Caco-2 (cell line): ENCODE measurements at regions not wholly inside any gene's neighbourhood (a gene's known extent, or its start where the extent isn't known, plus 50 kb on each side); places are given as distances from the start of the nearest gene placed in this dataset.

Source experiments
- BruUV-seq: library from RNA; stranded (reverse); fragments of 400-500 nt; replicated peaks from 2 replicates; lab custom pipeline; 2021; lab: Mats Ljungman, UMichigan
- CTCF ChIA-PET: fragments of 300-600 bp; sonication (Branson Sonifier 250); formaldehyde crosslinking; loops from one replicate; lab custom pipeline; 2022; ENCODE audit warnings: antibody characterized with exemption; lab: Charles Lee
- POLR2A ChIA-PET: fragments of 300-600 bp; sonication (Branson Sonifier 250); formaldehyde crosslinking; loops from one replicate; lab custom pipeline; 2022; ENCODE audit warnings: antibody characterized with exemption; lab: Charles Lee
- DNase-seq, 2 experiments: peaks; one replicate each; pipeline versions ENCODE4 v3.0.0 to v3.0.0-alpha.2; 2020 to 2022
- H3K27me3 ChIP-seq: replicated peaks from 2 replicates; pipeline ENCODE4 v1.6.0; 2011; ENCODE audit warnings: low read length; ENCODE audit not compliant: control insufficient read depth, insufficient read depth
- H3K36me3 ChIP-seq: 2 replicates; pipeline ENCODE4 v1.5.1; 2011; ENCODE audit warnings: low read length; ENCODE audit not compliant: control insufficient read depth, insufficient read depth
- H3K4me1 ChIP-seq: fragments of 250-450 bp; sonication (Bioruptor Pico); 2 replicates; pipeline ENCODE4 v1.5.1; 2020; ENCODE audit warnings: mild to moderate bottlenecking
- H3K4me3 ChIP-seq: 2 replicates; pipeline ENCODE4 v1.5.1; 2011; ENCODE audit warnings: low read depth, mild to moderate bottlenecking, control low read depth, low read length
- H3K9me3 ChIP-seq: fragments of 250-450 bp; sonication (Bioruptor Pico); 2 replicates; pipeline ENCODE4 v1.5.1; 2020; ENCODE audit warnings: mild to moderate bottlenecking, moderate library complexity
- H3K27ac Mint-ChIP-seq: one replicate; pipeline ENCODE4 v1.8.0; 2022; ENCODE audit warnings: mixed read lengths; ENCODE audit not compliant: unreplicated experiment
- H3K27me3 Mint-ChIP-seq: one replicate; pipeline ENCODE4 v1.8.0; 2022; ENCODE audit warnings: mixed read lengths; ENCODE audit not compliant: insufficient read depth, unreplicated experiment
- H3K36me3 Mint-ChIP-seq: one replicate; pipeline ENCODE4 v1.8.0; 2022; ENCODE audit warnings: mild to moderate bottlenecking, mixed read lengths; ENCODE audit not compliant: insufficient read depth, unreplicated experiment
- H3K4me1 Mint-ChIP-seq: one replicate; pipeline ENCODE4 v1.8.0; 2022; ENCODE audit warnings: low read depth, mixed read lengths; ENCODE audit not compliant: unreplicated experiment
- H3K4me3 Mint-ChIP-seq: one replicate; pipeline ENCODE4 v1.8.0; 2022; ENCODE audit warnings: mild to moderate bottlenecking, moderate library complexity, mixed read lengths; ENCODE audit not compliant: unreplicated experiment
- H3K9me3 Mint-ChIP-seq: one replicate; pipeline ENCODE4 v1.8.0; 2022; ENCODE audit warnings: mixed read lengths; ENCODE audit not compliant: unreplicated experiment
- CTCF ChIP-seq, 2 experiments: fragments of 200-600 bp in 1 of 2; IDR thresholded peaks; 1 replicate in 1 of 2; 2 replicates in 1 of 2; pipeline versions ENCODE4 v1.5.1 to v1.8.0; 2011 to 2022; ENCODE audit warnings: antibody characterized with exemption in 1 of 2, control low read depth in 1 of 2, inconsistent platforms in 1 of 2, low read depth in 1 of 2, low read length in 1 of 2, mild to moderate bottlenecking in 1 of 2, moderate library complexity in 1 of 2; ENCODE audit not compliant: insufficient read depth in 1 of 2, severe bottlenecking in 1 of 2, unreplicated experiment in 1 of 2
- intact Hi-C: fragments of 100-400 bp; cut with micrococcal nuclease; formaldehyde crosslinking; loops from one replicate; pipeline ENCODE4 v1.10.0; 2022; ENCODE audit not compliant: unreplicated experiment

- no peak overlapping the region for H3K4me3 ChIP-seq
- no peak overlapping the region for H3K4me3 Mint-ChIP-seq
- no peaks in the 10 kb centered on the region for H3K27me3 ChIP-seq
- H3K4me1 Mint-ChIP-seq, result no peaks in the 10 kb centered on the region
- no TSS peak for BruUV-seq
- H3K4me1 ChIP-seq, result no peaks in the 10 kb centered on the region
- H3K36me3 ChIP-seq, result no peaks in the 10 kb centered on the region
- no peak for TF ChIP-seq CTCF (IDR thresholded peaks at IDR 0.05; ENCODE audit: insufficient read depth in 1 of 2, low read depth in 1 of 2, low read length in 1 of 2, severe bottlenecking in 1 of 2, unreplicated experiment in 1 of 2)
- H3K9me3 ChIP-seq, result no peaks in the 10 kb centered on the region
- CTCF ChIA-PET, result no interaction called here
- H3K36me3 Mint-ChIP-seq, result no peaks in the 10 kb centered on the region
- H3K27me3 Mint-ChIP-seq, result no peaks in the 10 kb centered on the region
- no peaks in the 10 kb centered on the region for H3K9me3 Mint-ChIP-seq
- intact Hi-C loops, result loop anchor here (10.0 kb wide), 1 partner anchor 234 kb away; no protein-coding TSS in a partner anchor
- no peak overlapping the region for H3K27ac Mint-ChIP-seq
- no peak for DNase-seq
- POLR2A ChIA-PET, result no interaction called here
Measured at GRCh38 chr4:27648416-27648815, 787.8 kb downstream of the STIM2 start.

- Histone ChIP-seq H3K4me3 (no peak overlapping the region), H3K36me3 (no peaks in the 10 kb centered on the region), H3K4me1 (no peaks in the 10 kb centered on the region), H3K9me3 (no peaks in the 10 kb centered on the region), H3K27me3 (no peaks in the 10 kb centered on the region)
- DNase-seq, result no peak
- no peaks in the 10 kb centered on the region for H3K36me3 Mint-ChIP-seq
- H3K27me3 Mint-ChIP-seq, result peaks cover 3% of the 10 kb centered on the region
- CTCF ChIA-PET, result no interaction called here
- intact Hi-C loops, result no loop called here
- BruUV-seq, result no TSS peak
- H3K27ac Mint-ChIP-seq, result no peak overlapping the region
- H3K4me1 Mint-ChIP-seq, result no peaks in the 10 kb centered on the region
- no peak overlapping the region for H3K4me3 Mint-ChIP-seq
- POLR2A ChIA-PET, result no interaction called here
- TF ChIP-seq CTCF (IDR thresholded peaks at IDR 0.05; ENCODE audit: insufficient read depth in 1 of 2, low read depth in 1 of 2, low read length in 1 of 2, severe bottlenecking in 1 of 2, unreplicated experiment in 1 of 2), result no peak
- no peaks in the 10 kb centered on the region for H3K9me3 Mint-ChIP-seq
Measured at GRCh38 chr4:27662426-27662825, 801.8 kb downstream of the STIM2 start.

- no TSS peak for BruUV-seq
- Mint-ChIP-seq H3K27ac (no peak overlapping the region), H3K27me3 (peaks cover 3% of the 10 kb centered on the region), H3K36me3 (no peaks in the 10 kb centered on the region), H3K4me1 (no peaks in the 10 kb centered on the region), H3K4me3 (no peak overlapping the region), H3K9me3 (no peaks in the 10 kb centered on the region)
- Histone ChIP-seq H3K9me3 (no peaks in the 10 kb centered on the region), H3K4me1 (no peaks in the 10 kb centered on the region), H3K36me3 (no peaks in the 10 kb centered on the region), H3K4me3 (no peak overlapping the region), H3K27me3 (no peaks in the 10 kb centered on the region)
- CTCF ChIA-PET, result no interaction called here
- POLR2A ChIA-PET, result no interaction called here
- TF ChIP-seq CTCF (IDR thresholded peaks at IDR 0.05; ENCODE audit: insufficient read depth in 1 of 2, low read depth in 1 of 2, low read length in 1 of 2, severe bottlenecking in 1 of 2, unreplicated experiment in 1 of 2), result peak in 1 of 2 experiments; percentile 5
- peak; percentile 17 to 27 for DNase-seq
- intact Hi-C loops, result no loop called here
Measured at GRCh38 chr4:27666943-27667342, 806.3 kb downstream of the STIM2 start.
